ENCODE measurements at regions not wholly inside any gene's neighbourhood (a gene's known extent, or its start where the extent isn't known, plus 50 kb on each side); places are given as distances from the start of the nearest gene placed in this dataset.

DNA sequence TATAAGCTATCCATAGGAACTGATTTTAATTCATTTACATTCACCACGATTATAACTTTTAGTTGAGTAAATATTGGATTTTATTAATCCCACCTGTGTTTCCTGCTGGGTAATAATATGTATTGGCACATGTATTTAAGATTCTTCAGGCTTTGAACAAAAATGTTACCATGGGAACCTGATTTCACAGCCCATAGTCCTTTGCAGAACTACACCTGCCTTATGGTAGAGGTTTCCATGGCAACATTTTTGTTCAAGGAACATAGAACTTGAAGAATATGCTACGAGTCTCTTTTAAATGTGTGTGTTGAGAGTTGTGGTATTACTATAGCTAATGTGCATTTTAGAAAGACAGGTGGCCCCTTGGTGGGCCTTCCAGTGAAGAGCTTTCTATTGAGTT, 317.4 kb downstream of the SAMD5 start:
- Histone ChIP-seq H3K4me3 (replicated peaks; ENCODE audit: low read depth, low read length) (no peak overlapping the region), H3K27me3 (replicated peaks; ENCODE audit: control insufficient read depth, insufficient read depth, low read length) (no peaks in the 10 kb centered on the region), H3K36me3 (ENCODE audit: control insufficient read depth, insufficient read depth, low read length) (no peaks in the 10 kb centered on the region)
- DNase-seq (ENCODE audit: extremely low read depth, insufficient read length) = no peak
- TF ChIP-seq, protein P1, sequence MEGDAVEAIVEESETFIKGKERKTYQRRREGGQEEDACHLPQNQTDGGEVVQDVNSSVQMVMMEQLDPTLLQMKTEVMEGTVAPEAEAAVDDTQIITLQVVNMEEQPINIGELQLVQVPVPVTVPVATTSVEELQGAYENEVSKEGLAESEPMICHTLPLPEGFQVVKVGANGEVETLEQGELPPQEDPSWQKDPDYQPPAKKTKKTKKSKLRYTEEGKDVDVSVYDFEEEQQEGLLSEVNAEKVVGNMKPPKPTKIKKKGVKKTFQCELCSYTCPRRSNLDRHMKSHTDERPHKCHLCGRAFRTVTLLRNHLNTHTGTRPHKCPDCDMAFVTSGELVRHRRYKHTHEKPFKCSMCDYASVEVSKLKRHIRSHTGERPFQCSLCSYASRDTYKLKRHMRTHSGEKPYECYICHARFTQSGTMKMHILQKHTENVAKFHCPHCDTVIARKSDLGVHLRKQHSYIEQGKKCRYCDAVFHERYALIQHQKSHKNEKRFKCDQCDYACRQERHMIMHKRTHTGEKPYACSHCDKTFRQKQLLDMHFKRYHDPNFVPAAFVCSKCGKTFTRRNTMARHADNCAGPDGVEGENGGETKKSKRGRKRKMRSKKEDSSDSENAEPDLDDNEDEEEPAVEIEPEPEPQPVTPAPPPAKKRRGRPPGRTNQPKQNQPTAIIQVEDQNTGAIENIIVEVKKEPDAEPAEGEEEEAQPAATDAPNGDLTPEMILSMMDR (IDR thresholded peaks at IDR 0.05; ENCODE audit: insufficient read depth, low read length, poor library complexity, severe bottlenecking) = no peak

DNA sequence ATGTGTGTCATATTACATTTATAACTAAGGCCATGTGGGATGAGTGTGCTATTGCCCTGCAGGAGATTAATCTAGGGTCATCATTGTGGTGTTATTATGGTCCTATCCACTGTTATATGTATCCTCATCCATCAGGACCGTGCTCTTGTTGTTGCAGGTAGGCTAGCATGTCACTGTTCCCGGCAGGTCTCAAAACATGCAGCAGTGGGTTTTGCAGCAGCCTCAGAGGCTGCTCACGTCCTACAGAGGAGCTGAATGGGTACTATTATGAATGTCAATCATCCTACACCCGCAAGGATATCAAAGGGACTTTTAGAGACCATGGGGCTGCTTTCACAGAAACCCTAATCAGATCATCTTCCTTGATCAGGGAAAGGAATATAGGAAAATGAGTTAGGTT, 318.2 kb downstream of the SAMD5 start:
- no peaks in the 10 kb centered on the region for H3K36me3 ChIP-seq (ENCODE audit: control insufficient read depth, insufficient read depth, low read length)
- TF ChIP-seq, protein P1 (IDR thresholded peaks at IDR 0.05; ENCODE audit: insufficient read depth, low read length, poor library complexity, severe bottlenecking) = no peak
- DNase-seq (ENCODE audit: extremely low read depth, insufficient read length) = no peak
- H3K27me3 ChIP-seq (replicated peaks; ENCODE audit: control insufficient read depth, insufficient read depth, low read length) = no peaks in the 10 kb centered on the region
- no peak overlapping the region for H3K4me3 ChIP-seq (replicated peaks; ENCODE audit: low read depth, low read length)

DNA sequence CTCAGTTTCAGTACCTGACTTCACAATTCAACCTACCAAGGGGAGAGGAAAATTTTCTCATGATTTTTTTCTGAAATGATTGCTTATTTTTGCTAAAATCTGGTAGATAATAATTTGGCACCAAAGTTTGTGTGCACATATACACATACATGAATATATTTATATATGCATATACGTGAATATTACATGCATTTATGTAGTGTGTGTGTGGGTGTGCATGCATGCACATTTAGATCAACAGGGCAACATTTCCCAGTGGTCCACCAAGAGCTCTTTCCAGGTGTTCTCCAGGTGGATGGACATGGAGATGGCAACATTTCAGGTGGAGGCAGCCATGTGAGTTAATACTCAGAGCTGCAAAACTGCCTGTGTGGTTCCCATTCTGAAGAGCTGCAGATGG, 320.9 kb downstream of the SAMD5 start:
- no peaks in the 10 kb centered on the region for H3K27me3 ChIP-seq (replicated peaks; ENCODE audit: control insufficient read depth, insufficient read depth, low read length)
- no peaks in the 10 kb centered on the region for H3K36me3 ChIP-seq (ENCODE audit: control insufficient read depth, insufficient read depth, low read length)
- DNase-seq (ENCODE audit: extremely low read depth, insufficient read length) = no peak
- TF ChIP-seq, protein P1 (IDR thresholded peaks at IDR 0.05; ENCODE audit: insufficient read depth, low read length, poor library complexity, severe bottlenecking) = no peak
- no peak overlapping the region for H3K4me3 ChIP-seq (replicated peaks; ENCODE audit: low read depth, low read length)

DNA sequence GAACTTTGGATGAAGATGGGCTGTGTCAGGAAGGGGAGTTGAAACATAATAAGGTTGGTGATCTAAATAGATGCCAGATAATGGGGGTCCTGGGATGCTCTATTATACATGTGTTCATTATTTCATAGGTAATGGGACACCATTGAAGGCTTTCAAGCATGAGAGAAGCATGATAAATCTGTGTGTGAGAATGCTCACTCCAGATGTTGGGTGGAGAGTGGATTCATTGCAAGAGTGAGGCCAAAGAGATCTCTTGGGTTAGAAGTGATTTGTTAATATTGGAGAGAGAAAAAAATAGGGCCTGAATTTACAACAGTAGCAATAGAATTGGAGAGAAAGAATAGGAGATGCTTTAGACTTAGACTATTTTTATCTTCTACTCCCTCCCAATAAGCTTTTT, 321.3 kb downstream of the SAMD5 start:
- TF ChIP-seq, protein P1 (IDR thresholded peaks at IDR 0.05; ENCODE audit: insufficient read depth, low read length, poor library complexity, severe bottlenecking) = no peak
- Histone ChIP-seq H3K4me3 (replicated peaks; ENCODE audit: low read depth, low read length) (no peak overlapping the region), H3K27me3 (replicated peaks; ENCODE audit: control insufficient read depth, insufficient read depth, low read length) (no peaks in the 10 kb centered on the region), H3K36me3 (ENCODE audit: control insufficient read depth, insufficient read depth, low read length) (no peaks in the 10 kb centered on the region)
- DNase-seq (ENCODE audit: extremely low read depth, insufficient read length) = no peak

DNA sequence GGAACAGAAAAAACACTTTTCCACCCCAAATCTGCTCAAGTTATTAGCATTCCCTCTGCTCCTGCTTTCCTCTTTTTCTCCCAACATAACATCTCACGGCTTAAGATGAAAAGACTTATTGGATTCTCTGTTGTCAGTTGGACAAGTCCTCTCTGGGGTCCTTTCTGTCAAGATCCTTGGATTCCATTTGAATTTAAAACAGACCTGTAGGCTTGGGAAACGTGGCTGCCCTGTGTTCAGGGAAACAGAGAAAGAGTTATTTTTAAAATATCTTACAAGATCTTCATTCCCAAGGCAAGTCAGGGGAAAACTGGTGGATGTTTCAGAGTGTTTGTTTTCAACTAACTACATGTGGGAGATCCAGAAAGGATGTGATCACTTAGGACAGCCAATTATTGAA, 322.9 kb downstream of the SAMD5 start:
- Histone ChIP-seq H3K36me3 (ENCODE audit: control insufficient read depth, insufficient read depth, low read length) (no peaks in the 10 kb centered on the region), H3K27me3 (replicated peaks; ENCODE audit: control insufficient read depth, insufficient read depth, low read length) (no peaks in the 10 kb centered on the region; the same call in 1 of the 2 replicates), H3K4me3 (replicated peaks; ENCODE audit: low read depth, low read length) (no peak overlapping the region)
- TF ChIP-seq, protein P1 (IDR thresholded peaks at IDR 0.05; ENCODE audit: insufficient read depth, low read length, poor library complexity, severe bottlenecking) = no peak
- no peak for DNase-seq (ENCODE audit: extremely low read depth, insufficient read length)

DNA sequence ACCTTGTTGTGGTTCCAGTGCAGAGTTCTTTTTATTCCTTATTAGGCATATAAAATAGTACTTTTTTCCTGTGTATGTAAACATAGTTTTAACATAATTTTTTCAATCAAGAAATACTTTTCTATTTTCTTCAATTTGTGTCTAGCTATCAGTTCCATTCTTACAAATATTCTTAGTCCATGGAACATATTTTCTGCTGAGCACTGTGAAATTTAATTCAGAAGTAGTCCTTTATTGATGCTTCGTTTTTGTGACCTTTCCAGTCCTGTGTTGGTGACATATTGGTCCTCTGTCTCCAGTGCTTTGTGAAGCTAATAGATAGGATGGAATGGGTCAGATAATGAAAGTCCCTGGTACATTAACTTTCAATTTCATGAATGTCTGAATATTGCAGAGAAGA, 325.1 kb downstream of the SAMD5 start:
- TF ChIP-seq, protein P1 (IDR thresholded peaks at IDR 0.05; ENCODE audit: insufficient read depth, low read length, poor library complexity, severe bottlenecking) = no peak
- no peak for DNase-seq (ENCODE audit: extremely low read depth, insufficient read length)
- no peak overlapping the region for H3K4me3 ChIP-seq (replicated peaks; ENCODE audit: low read depth, low read length)
- H3K36me3 ChIP-seq (ENCODE audit: control insufficient read depth, insufficient read depth, low read length) = no peaks in the 10 kb centered on the region
- H3K27me3 ChIP-seq (replicated peaks; ENCODE audit: control insufficient read depth, insufficient read depth, low read length) = no peaks in the 10 kb centered on the region; the same call in 1 of the 2 replicates

Data from GM06990 (cell line).